GM23248 (cell line): ENCODE measurements at regions not wholly inside any gene's neighbourhood (a gene's known extent, or its start where the extent isn't known, plus 50 kb on each side); places are given as distances from the start of the nearest gene placed in this dataset.

Experiments
- DNase-seq: peaks from one replicate; pipeline ENCODE4 v3.0.0-alpha.2; 2015
- H2AFZ ChIP-seq: fragments of 200-600 bp; sonication (generic); 2 replicates; pipeline ENCODE4 v1.6.1; 2016; ENCODE audit warnings: antibody characterized with exemption
- H3F3A ChIP-seq: fragments of 200-600 bp; sonication (generic); 2 replicates; pipeline ENCODE4 v1.6.1; 2016; ENCODE audit warnings: mild to moderate bottlenecking, antibody characterized with exemption, mixed run types; ENCODE audit not compliant: insufficient read depth
- H3K27ac ChIP-seq: fragments of 200-600 bp; sonication (generic); 2 replicates; pipeline ENCODE4 v1.5.1; 2016; ENCODE audit warnings: mild to moderate bottlenecking
- H3K27me3 ChIP-seq: fragments of 200-600 bp; sonication (generic); replicated peaks from 2 replicates; pipeline ENCODE4 v1.6.1; 2016; ENCODE audit warnings: mild to moderate bottlenecking; ENCODE audit not compliant: insufficient read depth
- H3K36me3 ChIP-seq: fragments of 200-600 bp; sonication (generic); 2 replicates; pipeline ENCODE4 v1.6.1; 2016; ENCODE audit warnings: low read depth, mild to moderate bottlenecking
- H3K4me1 ChIP-seq: fragments of 200-600 bp; sonication (generic); 2 replicates; pipeline ENCODE4 v1.6.1; 2016; ENCODE audit warnings: mild to moderate bottlenecking; ENCODE audit not compliant: insufficient read depth
- H3K4me2 ChIP-seq: fragments of 200-600 bp; sonication (generic); one replicate; pipeline ENCODE4 v1.6.1; 2016; ENCODE audit warnings: mild to moderate bottlenecking; ENCODE audit not compliant: unreplicated experiment
- H3K4me3 ChIP-seq: fragments of 200-600 bp; sonication (generic); 2 replicates; pipeline ENCODE4 v1.5.1; 2016; ENCODE audit warnings: mild to moderate bottlenecking
- H3K79me2 ChIP-seq: fragments of 200-600 bp; sonication (generic); 2 replicates; pipeline ENCODE4 v1.6.1; 2016; ENCODE audit warnings: mild to moderate bottlenecking; ENCODE audit not compliant: insufficient read depth
- H3K9ac ChIP-seq: fragments of 200-600 bp; sonication (generic); 2 replicates; pipeline ENCODE4 v1.6.1; 2016; ENCODE audit warnings: mild to moderate bottlenecking
- H3K9me2 ChIP-seq: fragments of 200-600 bp; sonication (generic); 2 replicates; pipeline ENCODE4 v1.6.1; 2016; ENCODE audit warnings: mixed run types, mild to moderate bottlenecking, moderate library complexity; ENCODE audit not compliant: insufficient read depth
- H3K9me3 ChIP-seq: fragments of 200-600 bp; sonication (generic); one replicate; pipeline ENCODE4 v1.6.1; 2017; ENCODE audit warnings: low read depth
- H4K20me1 ChIP-seq: fragments of 200-600 bp; sonication (generic); 2 replicates; pipeline ENCODE4 v1.6.0; 2016; ENCODE audit not compliant: insufficient read depth
- EZH2 ChIP-seq: fragments of 200-600 bp; sonication (generic); IDR thresholded peaks from 2 replicates; pipeline ENCODE4 v1.6.1; 2018; ENCODE audit warnings: antibody characterized with exemption, mild to moderate bottlenecking; ENCODE audit not compliant: insufficient read depth, poor library complexity, severe bottlenecking
- EZH2phosphoT487 ChIP-seq: fragments of 200-600 bp; sonication (generic); IDR thresholded peaks from 2 replicates; pipeline ENCODE4 v1.6.1; 2018; ENCODE audit warnings: antibody characterized with exemption, moderate library complexity, mild to moderate bottlenecking, low read depth; ENCODE audit not compliant: insufficient read depth
- WGBS, 2 experiments: methylation state at CpG; one replicate each; pipeline ENCODE4 v1.1.6; 2015 to 2017; ENCODE audit warnings: low lambda C conversion rate in 2 of 2, low coverage in 1 of 2; ENCODE audit errors: missing lambda C conversion rate in 2 of 2; 5-methylcytosine and 5-hydroxymethylcytosine counted together
- in situ Hi-C: fragments of 300-500 bp; cut with MboI; formaldehyde crosslinking; loops from 2 replicates; pipeline ENCODE4 v1.15.0; 2020

DNA sequence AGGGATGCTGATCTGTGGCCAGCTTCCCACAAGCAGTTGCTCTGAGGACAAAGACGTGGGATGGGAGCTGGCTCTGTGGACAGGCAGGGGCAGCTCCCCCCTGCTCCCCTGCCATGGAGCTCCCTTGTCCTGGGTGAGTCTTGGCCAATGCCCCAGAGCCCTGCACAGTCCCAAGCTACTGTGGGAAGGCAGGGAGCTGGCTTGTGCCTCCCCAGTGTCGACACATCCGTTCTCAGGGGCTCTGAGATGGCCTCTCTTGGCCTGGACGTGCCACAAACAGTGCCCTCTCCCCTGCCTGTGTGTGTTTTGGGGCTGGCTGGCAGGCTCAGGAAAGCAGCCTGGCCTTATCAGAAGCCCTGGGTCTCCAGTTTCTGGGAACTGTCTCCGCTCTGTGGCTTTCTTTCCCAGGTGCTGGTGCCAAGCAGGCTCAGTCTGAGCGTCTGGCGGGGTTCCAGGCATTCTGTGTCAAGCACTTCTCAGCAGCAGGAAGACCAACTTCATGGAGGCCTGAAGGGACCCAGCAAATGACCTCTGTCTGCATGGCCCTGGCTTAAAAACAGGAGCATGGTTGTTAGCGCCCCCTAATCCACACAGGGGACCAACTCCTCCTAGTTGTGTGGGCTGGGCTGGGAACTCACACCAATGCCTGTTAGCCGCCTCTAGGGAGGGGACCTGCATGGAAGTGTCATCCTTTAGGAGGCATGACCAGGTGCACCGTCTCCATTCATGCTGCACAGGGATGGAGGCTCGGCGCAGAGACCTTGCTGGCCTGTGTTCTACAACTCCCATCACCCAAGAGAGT is 375.2 kb downstream of the RPS24 start:
- H3K9me3 ChIP-seq: no peaks in the 10 kb centered on the region
- no peaks in the 10 kb centered on the region for H3F3A ChIP-seq
- WGBS, 2 experiments: 61 to 64% methylated on average over 12 of the region's 12 CpGs
- DNase-seq: peak; percentile 73
- H2AFZ ChIP-seq: 0 out of 2 replicates have a peak overlapping the region, but pooled peaks have one; percentile 18
- no peaks in the 10 kb centered on the region for H3K79me2 ChIP-seq
- H3K9me2 ChIP-seq: no peaks in the 10 kb centered on the region
- no peak overlapping the region for H3K9ac ChIP-seq
- peaks cover 10% of the 10 kb centered on the region; the same call in 1 of the 2 replicates for H3K4me1 ChIP-seq
- H3K27ac ChIP-seq: no peak overlapping the region
- H3K27me3 ChIP-seq: no peaks in the 10 kb centered on the region
- H3K4me3 ChIP-seq: no peak overlapping the region
- in situ Hi-C loops: no loop called here
- no peaks in the 10 kb centered on the region for H3K36me3 ChIP-seq
- H4K20me1 ChIP-seq: no peaks in the 10 kb centered on the region
- no peak overlapping the region for H3K4me2 ChIP-seq
- TF ChIP-seq EZH2: no peak

DNA sequence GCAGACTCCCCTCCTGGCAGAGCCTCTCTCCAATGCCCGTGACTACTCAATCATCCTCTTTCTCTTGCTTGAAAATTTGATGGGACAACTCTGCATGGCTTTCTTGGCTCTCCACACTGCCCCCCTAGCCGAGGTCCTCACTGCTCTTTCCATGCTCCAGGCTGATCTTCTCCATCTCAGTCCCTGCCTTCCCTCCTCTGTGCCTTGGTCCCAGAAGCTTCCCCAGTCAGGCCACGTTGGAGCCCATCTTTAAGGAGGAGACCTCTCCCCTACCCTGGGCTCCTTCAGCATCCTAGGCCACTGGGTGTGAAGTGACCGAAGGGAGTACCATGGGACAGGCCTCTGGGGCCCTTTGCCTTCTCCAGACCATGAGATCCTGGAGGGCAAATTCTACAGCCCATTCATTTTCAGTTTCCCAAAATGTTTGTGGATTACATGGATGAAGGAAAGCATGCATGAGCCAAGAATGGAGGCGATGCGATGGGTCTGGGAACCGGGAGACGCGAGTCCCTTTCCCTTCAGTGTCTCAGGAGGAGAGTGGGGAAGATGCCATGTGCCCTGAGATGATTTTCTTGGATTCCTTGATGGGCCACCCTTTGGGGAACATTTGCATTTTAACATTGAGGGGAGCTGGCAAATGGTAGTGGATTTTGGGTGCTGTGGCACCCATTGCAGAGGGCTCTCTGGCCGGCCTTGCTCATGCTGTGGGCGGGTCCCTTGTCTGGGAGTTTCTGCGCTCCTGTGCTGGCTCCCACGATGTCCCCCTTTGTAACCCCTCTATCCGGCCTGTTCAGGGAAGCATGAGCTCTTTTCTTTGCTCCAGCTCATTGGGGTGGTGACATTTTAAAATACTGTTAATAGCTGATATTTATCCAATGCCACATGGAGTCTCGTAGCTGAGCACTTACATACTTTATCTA is 376.6 kb downstream of the RPS24 start:
- Histone ChIP-seq H2AFZ (no peak overlapping the region), H3F3A (no peaks in the 10 kb centered on the region), H4K20me1 (no peaks in the 10 kb centered on the region), H3K27me3 (no peaks in the 10 kb centered on the region), H3K9me3 (no peaks in the 10 kb centered on the region), H3K4me3 (no peak overlapping the region), H3K79me2 (no peaks in the 10 kb centered on the region), H3K9ac (no peak overlapping the region), H3K9me2 (no peaks in the 10 kb centered on the region), H3K27ac (no peak overlapping the region), H3K4me1 (peaks cover 21% of the 10 kb centered on the region), H3K4me2 (no peak overlapping the region), H3K36me3 (no peaks in the 10 kb centered on the region)
- in situ Hi-C loops: no loop called here
- DNase-seq: no peak
- 89% methylated on average over 15 of the region's 15 CpGs for WGBS, 2 experiments
- no peak for TF ChIP-seq EZH2phosphoT487
- TF ChIP-seq EZH2: no peak

DNA sequence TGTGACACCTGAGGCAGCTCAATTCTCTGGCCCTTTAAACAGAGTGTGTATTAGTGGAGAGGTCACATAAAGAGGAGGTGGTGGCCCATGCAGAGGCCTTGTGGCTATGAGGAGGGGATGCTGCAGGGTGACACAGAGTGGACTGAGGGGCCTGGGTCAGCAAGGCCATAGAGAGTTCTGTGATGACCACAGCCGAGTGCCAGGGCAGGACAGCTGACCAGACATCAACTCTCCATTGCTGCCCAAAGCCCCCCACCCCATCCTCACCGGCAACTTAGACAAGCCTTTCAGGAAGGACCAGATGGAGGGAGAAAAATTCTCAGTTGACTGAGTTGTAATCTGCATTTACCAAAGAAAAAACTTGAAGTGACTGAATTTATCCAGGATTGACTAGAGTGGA is 378.1 kb downstream of the RPS24 start:
- H3K9ac ChIP-seq: no peak overlapping the region
- in situ Hi-C loops: no loop called here
- H2AFZ ChIP-seq: no peak overlapping the region
- no peaks in the 10 kb centered on the region for H3K36me3 ChIP-seq
- H3K4me1 ChIP-seq: peaks cover 33% of the 10 kb centered on the region
- no peak overlapping the region for H3K4me3 ChIP-seq
- no peak overlapping the region for H3K4me2 ChIP-seq
- no peak for TF ChIP-seq EZH2phosphoT487
- TF ChIP-seq EZH2: no peak
- H4K20me1 ChIP-seq: no peaks in the 10 kb centered on the region
- no peaks in the 10 kb centered on the region for H3K79me2 ChIP-seq
- H3K27me3 ChIP-seq: no peaks in the 10 kb centered on the region
- no peaks in the 10 kb centered on the region for H3K9me3 ChIP-seq
- WGBS, 2 experiments: 93 to 100% methylated on average over 2 of the region's 2 CpGs
- peaks cover 11% of the 10 kb centered on the region for H3F3A ChIP-seq
- no peak overlapping the region for H3K27ac ChIP-seq
- no peaks in the 10 kb centered on the region for H3K9me2 ChIP-seq
- no peak for DNase-seq

- Histone ChIP-seq H3F3A (peaks cover 18% of the 10 kb centered on the region), H3K27me3 (no peaks in the 10 kb centered on the region), H3K9me3 (no peaks in the 10 kb centered on the region), H2AFZ (no peak overlapping the region), H3K9me2 (no peaks in the 10 kb centered on the region), H3K27ac (no peak overlapping the region), H4K20me1 (no peaks in the 10 kb centered on the region), H3K4me3 (no peak overlapping the region), H3K79me2 (no peaks in the 10 kb centered on the region), H3K9ac (no peak overlapping the region), H3K4me1 (peaks cover 38% of the 10 kb centered on the region), H3K4me2 (no peak overlapping the region), H3K36me3 (no peaks in the 10 kb centered on the region)
- in situ Hi-C loops: no loop called here
- WGBS, 2 experiments: 92 to 93% methylated on average over 4 of the region's 4 CpGs
- no peak for DNase-seq
- no peak for TF ChIP-seq EZH2phosphoT487
These were observed 378.9 kb downstream of the RPS24 start for GRCh38 chr10:78412605-78413004.
